GM18502 (cell line): ENCODE measurements at regions not wholly inside any gene's neighbourhood (a gene's known extent, or its start where the extent isn't known, plus 50 kb on each side); places are given as distances from the start of the nearest gene placed in this dataset.
"Not testable (repeated sequence)": the region's sequence is repeated elsewhere in the genome, so short reads cannot be mapped to it uniquely, and the experiment has no call there.

ENCODE experiments used
- ATAC-seq: cut with Tn5 transposase; IDR thresholded peaks from one replicate; pipeline ENCODE4 v1.9.1; 2021; ENCODE audit warnings: mild to moderate bottlenecking; ENCODE audit not compliant: unreplicated experiment, poor library complexity

DNA sequence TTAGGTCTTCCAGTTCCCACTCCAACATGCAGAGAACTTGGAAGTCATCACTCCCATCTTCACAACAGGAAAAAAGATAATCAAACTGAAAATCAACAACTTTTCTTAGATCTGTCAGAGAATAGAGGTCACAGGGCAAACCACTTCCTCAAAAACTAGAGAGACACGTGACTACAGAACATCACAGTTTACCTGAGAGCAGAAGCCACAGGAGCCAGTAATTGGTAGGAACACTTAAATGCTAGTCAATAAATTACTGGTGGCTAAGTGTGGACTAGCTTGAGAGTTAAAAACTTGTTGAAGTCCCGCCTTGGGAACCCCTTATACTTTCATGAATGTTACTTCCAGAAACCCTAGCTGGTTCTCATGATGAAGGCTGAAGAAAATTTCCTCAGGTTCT, 81.1 kb downstream of the THSD1 start:
- ATAC-seq = peak; percentile 61

GRCh38 chr13:52319876-52320275, 86.1 kb downstream of the THSD1 start:
- ATAC-seq = no peak

DNA sequence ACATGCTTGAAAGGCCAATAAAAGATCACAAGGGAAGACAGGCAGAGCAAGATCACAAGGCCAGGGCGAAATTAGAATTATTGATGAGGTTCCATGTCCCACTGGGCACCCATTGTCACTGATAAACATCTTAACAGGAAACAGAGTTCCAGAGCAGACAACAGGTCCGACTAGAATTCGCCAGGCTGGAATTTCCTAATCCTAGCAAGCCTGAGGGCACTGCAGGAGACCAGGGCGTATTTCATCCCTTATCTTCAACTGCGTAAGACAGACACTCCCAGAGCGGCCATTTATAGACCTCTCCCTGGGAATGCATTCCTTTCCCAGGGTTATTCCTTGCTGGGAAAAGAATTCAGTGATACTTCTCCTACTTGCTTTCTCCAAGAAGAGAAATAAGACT, 96.1 kb downstream of the THSD1 start:
- not testable (repeated sequence) for ATAC-seq

- not testable (repeated sequence) for ATAC-seq
These were observed 99.6 kb downstream of the THSD1 start for GRCh38 chr13:52306336-52306735.

GRCh38 chr13:52303098-52303497, 102.9 kb downstream of the THSD1 start:
- not testable (repeated sequence) for ATAC-seq

DNA sequence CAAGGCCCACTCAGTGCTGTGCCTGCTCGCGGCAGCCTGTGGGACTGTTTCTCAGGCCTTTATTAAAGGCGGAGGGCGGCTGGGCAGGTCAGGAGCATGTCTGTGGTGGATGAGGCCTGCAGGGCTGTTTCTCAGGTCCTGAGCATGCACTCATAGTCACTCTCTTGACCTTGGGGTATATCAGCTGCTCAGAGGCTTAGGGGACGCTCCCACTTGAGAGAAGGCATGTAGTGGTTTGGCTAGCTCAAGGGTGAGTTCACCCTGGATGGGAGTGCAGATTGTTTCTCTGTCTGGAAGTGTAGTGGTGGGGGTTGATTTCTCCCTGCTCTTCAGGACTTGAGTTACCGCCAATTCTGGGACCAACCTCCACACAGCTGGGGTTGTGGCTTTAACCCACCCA, 103.3 kb downstream of the THSD1 start:
- ATAC-seq = not testable (repeated sequence)

GRCh38 chr13:52301810-52302400, 104.1 kb downstream of the THSD1 start:
- not testable (repeated sequence) for ATAC-seq

DNA sequence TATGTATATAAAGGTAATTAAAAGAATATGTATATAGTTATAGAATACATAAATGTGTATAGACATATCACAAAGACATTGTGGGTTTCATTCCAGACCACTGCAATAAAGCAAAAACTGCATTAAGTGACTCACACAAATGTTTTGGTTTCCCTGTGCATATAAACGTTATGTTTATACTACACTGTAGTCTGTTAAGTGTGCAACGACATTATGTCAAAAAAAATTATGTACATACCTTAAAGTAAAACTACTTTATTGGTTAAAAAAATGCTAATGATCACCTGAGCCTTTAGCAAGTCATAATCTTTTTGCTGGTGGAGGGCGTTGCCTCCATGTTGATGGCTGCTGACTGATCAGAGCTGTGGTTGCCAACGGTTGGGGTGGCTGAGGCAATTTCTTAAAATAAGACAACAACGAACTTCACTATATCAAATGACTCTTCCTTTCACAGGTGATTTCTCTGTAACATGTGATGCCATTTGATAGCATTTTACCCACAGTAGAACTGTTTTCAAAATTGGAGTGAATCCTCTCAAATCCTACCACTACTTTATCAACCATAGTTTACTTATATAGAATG, 107.8 kb downstream of the THSD1 start:
- not testable (repeated sequence) for ATAC-seq

GRCh38 chr13:52288891-52289290, 117.1 kb downstream of the THSD1 start:
- not testable (repeated sequence) for ATAC-seq

GRCh38 chr13:52281387-52281786, 122.0 kb upstream of the NEK3 start:
- not testable (repeated sequence) for ATAC-seq

DNA sequence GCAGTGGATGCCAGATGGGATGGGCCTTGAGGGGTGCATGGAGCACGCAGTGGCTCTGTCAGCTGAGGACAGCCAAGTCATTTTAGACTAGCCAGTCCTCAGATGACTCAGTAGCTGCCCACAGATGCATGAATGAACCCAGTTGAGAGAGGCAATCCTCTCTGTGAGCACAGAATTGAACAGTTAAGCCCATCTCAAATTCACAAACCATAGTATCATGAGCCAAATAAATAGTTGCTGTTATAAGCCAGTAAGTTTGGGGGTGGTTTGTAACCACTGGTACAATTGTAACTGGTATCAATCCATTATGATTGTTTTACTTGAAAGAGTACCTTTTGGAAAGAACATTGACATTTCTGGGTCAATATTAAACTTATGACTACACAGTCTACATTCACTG, 120.0 kb upstream of the NEK3 start:
- ATAC-seq = not testable (repeated sequence)

DNA sequence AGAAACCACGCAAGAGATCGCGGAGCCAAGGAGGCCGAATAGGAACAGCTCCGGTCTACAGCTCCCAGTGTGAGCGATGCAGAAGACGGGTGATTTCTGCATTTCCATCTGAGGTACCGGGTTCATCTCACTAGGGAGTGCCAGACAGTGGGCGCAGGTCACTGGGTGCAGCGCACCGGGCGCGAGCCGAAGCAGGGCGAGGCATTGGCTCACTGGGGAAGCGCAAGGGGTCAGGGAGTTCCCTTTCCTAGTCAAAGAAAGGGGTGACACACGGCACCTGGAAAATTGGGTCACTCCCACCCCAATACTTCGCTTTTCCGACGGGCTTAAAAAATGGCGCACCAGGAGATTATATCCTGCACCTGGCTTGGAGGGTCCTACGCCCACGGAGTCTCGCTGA, 94.9 kb upstream of the NEK3 start:
- not testable (repeated sequence) for ATAC-seq

DNA sequence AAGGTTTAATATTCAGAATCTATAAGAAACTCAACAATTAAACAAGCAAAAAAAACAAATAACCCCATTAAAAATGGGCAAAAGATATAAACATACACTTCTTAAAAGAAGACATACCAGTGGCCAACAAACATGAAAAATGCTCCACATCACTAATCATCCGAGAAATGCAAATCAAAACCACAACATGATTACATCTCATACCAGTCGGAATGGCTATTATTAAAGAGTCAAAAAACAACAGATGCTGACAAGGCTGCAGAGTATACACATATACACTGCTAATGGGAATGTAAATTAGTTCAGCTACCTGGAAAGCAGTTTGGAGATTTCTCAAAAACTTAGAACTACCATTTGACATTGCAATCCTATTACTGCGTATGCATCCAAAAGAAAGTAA, 81.4 kb upstream of the NEK3 start:
- ATAC-seq = peak; percentile 94

DNA sequence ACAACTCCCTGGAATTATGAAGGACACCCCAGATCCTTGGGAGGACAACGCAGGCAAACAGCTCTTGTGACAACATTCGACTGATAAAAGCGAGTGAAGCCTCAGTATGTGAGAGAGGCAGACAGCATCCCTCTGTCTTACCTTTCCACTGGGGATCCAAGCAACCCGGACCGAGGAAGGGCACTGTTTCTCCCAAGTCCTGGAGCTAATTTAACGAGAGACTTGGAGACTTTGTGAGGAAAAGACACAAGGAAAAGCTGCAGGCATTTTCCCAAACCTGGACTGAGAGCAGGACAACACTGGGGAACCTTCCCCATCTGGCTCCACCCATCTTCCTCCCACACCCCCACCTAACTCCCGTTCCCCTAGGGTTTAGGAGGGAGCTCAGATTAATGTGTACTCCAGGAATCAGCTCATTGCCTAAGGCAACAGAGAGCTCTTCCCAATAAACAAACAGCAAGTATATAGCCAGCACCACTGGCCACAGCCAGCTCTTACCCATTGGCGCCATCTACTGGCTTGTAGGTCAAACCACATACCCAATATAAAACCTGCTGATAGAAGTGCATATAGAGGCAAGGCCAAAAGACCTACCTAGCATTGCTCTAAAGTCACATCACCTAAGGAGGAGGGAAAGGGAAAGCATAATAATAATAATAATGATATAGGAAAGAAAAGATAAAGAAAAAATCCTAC, 76.7 kb upstream of the NEK3 start:
- ATAC-seq = peak; percentile 68

DNA sequence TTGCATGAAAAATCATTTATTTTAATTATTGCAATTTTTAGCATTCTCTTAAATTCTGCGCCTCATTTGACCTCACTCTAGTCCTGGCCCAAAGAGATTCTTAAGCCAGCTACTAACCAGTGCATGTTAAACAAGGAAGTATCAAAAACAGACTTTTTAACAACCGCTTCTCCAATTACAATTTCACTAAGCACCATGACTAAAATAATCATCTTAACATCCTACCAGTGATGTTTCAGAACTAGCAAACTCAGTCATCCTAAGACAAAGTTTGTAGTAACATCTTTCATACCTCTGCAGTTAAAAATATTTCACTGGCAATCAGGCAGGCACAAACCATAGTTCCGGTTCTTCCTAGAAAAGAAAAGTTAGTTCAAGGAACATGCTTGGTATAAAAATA, 75.5 kb upstream of the NEK3 start:
- not testable (repeated sequence) for ATAC-seq

DNA sequence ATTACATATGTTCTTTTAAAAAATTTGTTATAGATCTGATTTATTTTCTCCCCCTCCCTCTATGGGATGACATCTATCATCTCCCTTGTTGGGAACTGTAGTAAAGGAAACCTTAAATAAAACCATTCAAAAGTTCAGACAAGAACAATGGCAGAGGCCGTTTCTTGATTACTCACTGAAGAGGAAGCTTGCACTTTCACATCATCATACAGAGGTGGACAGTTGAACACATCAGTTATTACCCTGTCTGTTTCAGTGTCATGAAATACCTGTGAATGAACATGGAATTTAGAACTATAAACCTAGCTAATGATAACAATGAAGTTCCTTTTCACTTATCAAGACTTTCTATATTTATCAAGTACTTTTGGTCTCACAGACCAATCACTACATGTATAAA, 63.7 kb upstream of the NEK3 start:
- not testable (repeated sequence) for ATAC-seq

GRCh38 chr13:52213920-52214319, 54.5 kb upstream of the NEK3 start:
- ATAC-seq = not testable (repeated sequence)

GRCh38 chr13:52212886-52213285, 53.5 kb upstream of the NEK3 start:
- ATAC-seq = not testable (repeated sequence)

DNA sequence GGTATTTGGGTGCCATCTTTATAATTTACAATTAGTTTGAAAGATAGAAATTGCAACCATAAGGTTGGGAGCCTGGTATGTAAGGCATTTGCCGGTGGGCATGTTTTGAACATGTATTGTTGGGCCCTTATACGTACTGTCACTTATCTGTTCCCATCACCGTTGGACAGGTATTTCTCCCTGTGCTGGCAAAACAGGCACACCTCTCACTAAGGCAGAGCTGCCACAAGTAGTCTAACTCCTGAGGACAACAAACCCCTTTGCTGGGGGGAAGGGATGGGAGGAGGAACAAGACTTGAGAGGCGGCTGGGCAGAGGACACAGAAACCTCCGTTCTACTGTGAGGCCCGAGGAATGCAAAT, 52.0 kb upstream of the NEK3 start:
- not testable (repeated sequence) for ATAC-seq

GRCh38 chr13:52210564-52211415, 51.4 kb upstream of the NEK3 start:
- ATAC-seq = not testable (repeated sequence)
